Nephron (organoid): ENCODE measurements at regions not wholly inside any gene's neighbourhood (a gene's known extent, or its start where the extent isn't known, plus 50 kb on each side); places are given as distances from the start of the nearest gene placed in this dataset.

ENCODE experiments used
- H3K27ac Mint-ChIP-seq, 3 experiments: 2 replicates each; pipeline ENCODE4 v1.8.0; 2020; ENCODE audit warnings: mixed read lengths in 3 of 3, mild to moderate bottlenecking in 2 of 3, moderate library complexity in 1 of 3
- H3K27me3 Mint-ChIP-seq: 2 replicates; pipeline ENCODE4 v1.8.0; 2021; ENCODE audit warnings: low read depth, mild to moderate bottlenecking, moderate library complexity, mixed read lengths
- H3K36me3 Mint-ChIP-seq: 2 replicates; pipeline ENCODE4 v1.8.0; 2020; ENCODE audit warnings: low read depth, mixed read lengths
- H3K4me1 Mint-ChIP-seq: 2 replicates; pipeline ENCODE4 v1.8.0; 2020; ENCODE audit warnings: mixed read lengths
- H3K4me3 Mint-ChIP-seq, 3 experiments: 2 replicates each; pipeline ENCODE4 v1.8.0; 2020; ENCODE audit warnings: mild to moderate bottlenecking in 3 of 3, mixed read lengths in 3 of 3, moderate library complexity in 2 of 3
- H3K9me3 Mint-ChIP-seq: 2 replicates; pipeline ENCODE4 v1.8.0; 2020; ENCODE audit warnings: mixed read lengths
- CTCF ChIP-seq, 3 experiments: fragments of 200-600 bp; sonication (generic); IDR thresholded peaks; one replicate each; pipeline ENCODE4 v1.5.0; 2021; ENCODE audit warnings: antibody characterized with exemption in 3 of 3; ENCODE audit not compliant: unreplicated experiment in 3 of 3

- TF ChIP-seq CTCF (IDR thresholded peaks at IDR 0.05; ENCODE audit: unreplicated experiment in 3 of 3) = no peak
- Mint-ChIP-seq H3K27ac (no peak overlapping the region), H3K4me1 (no peaks in the 10 kb centered on the region), H3K4me3 (no peak overlapping the region), H3K27me3 (peaks cover 18% of the 10 kb centered on the region), H3K9me3 (peaks cover 25% of the 10 kb centered on the region), H3K36me3 (no peaks in the 10 kb centered on the region)
Measured at GRCh38 chr2:41634686-41635085, 413.1 kb upstream of the PKDCC start.

GRCh38 chr2:41644936-41645335 lies 402.9 kb upstream of the PKDCC start:
- no peaks in the 10 kb centered on the region for H3K4me1 Mint-ChIP-seq
- H3K36me3 Mint-ChIP-seq = no peaks in the 10 kb centered on the region
- H3K27ac Mint-ChIP-seq = no peak overlapping the region
- no peak overlapping the region for H3K4me3 Mint-ChIP-seq
- peaks cover 5% of the 10 kb centered on the region for H3K9me3 Mint-ChIP-seq
- no peak for TF ChIP-seq CTCF (IDR thresholded peaks at IDR 0.05; ENCODE audit: unreplicated experiment in 3 of 3)
- peaks cover 4% of the 10 kb centered on the region for H3K27me3 Mint-ChIP-seq

GRCh38 chr2:41647468-41648050 lies 400.3 kb upstream of the PKDCC start:
- Mint-ChIP-seq H3K4me3 (no peak overlapping the region), H3K9me3 (no peaks in the 10 kb centered on the region), H3K4me1 (no peaks in the 10 kb centered on the region), H3K27ac (no peak overlapping the region), H3K36me3 (no peaks in the 10 kb centered on the region), H3K27me3 (peaks cover 4% of the 10 kb centered on the region)
- no peak for TF ChIP-seq CTCF (IDR thresholded peaks at IDR 0.05; ENCODE audit: unreplicated experiment in 3 of 3)

- Mint-ChIP-seq H3K9me3 (peaks cover 9% of the 10 kb centered on the region), H3K36me3 (no peaks in the 10 kb centered on the region), H3K27ac (no peak overlapping the region), H3K4me1 (no peaks in the 10 kb centered on the region), H3K4me3 (no peak overlapping the region), H3K27me3 (no peaks in the 10 kb centered on the region)
- no peak for TF ChIP-seq CTCF (IDR thresholded peaks at IDR 0.05; ENCODE audit: unreplicated experiment in 3 of 3)
Measured at GRCh38 chr2:41657226-41657625, 390.6 kb upstream of the PKDCC start.

- Mint-ChIP-seq H3K36me3 (no peaks in the 10 kb centered on the region), H3K27me3 (no peaks in the 10 kb centered on the region), H3K27ac (no peak overlapping the region), H3K4me3 (no peak overlapping the region), H3K9me3 (peaks cover 9% of the 10 kb centered on the region), H3K4me1 (no peaks in the 10 kb centered on the region)
- TF ChIP-seq CTCF (IDR thresholded peaks at IDR 0.05; ENCODE audit: unreplicated experiment in 3 of 3) = no peak
Measured at GRCh38 chr2:41659758-41660157, 388.1 kb upstream of the PKDCC start.

- H3K9me3 Mint-ChIP-seq = peaks cover 9% of the 10 kb centered on the region
- H3K36me3 Mint-ChIP-seq = no peaks in the 10 kb centered on the region
- no peak overlapping the region for H3K27ac Mint-ChIP-seq
Measured at GRCh38 chr2:41662461-41662860, 385.4 kb upstream of the PKDCC start.

More at GRCh38 chr2:41662461-41662860, 385.4 kb upstream of the PKDCC start:
- no peak for TF ChIP-seq CTCF (IDR thresholded peaks at IDR 0.05; ENCODE audit: unreplicated experiment in 3 of 3)
- no peaks in the 10 kb centered on the region for H3K4me1 Mint-ChIP-seq
- peaks cover 7% of the 10 kb centered on the region for H3K27me3 Mint-ChIP-seq
- no peak overlapping the region for H3K4me3 Mint-ChIP-seq
